GM13976 (cell line): ENCODE measurements at regions not wholly inside any gene's neighbourhood (a gene's known extent, or its start where the extent isn't known, plus 50 kb on each side); places are given as distances from the start of the nearest gene placed in this dataset.

Source experiments
- DNase-seq: peaks from one replicate; pipeline ENCODE4 v3.0.0; 2012; ENCODE audit warnings: low spot score
- CTCF ChIP-seq: IDR thresholded peaks from 2 replicates; pipeline ENCODE4 v1.5.1; 2012; ENCODE audit warnings: borderline replicate concordance, mild to moderate bottlenecking; ENCODE audit not compliant: insufficient read depth; ENCODE audit errors: extremely low read depth, missing control alignments, control extremely low read depth
- in situ Hi-C: fragments of 300-500 bp; cut with MboI; formaldehyde crosslinking; loops from one replicate; pipeline ENCODE4 v1.12.0; 2022; ENCODE audit warnings: low sequenced_read_pairs, mixed read lengths, inconsistent platforms; ENCODE audit not compliant: unreplicated experiment

- DNase-seq = no peak
- in situ Hi-C loops = no loop called here
- TF ChIP-seq CTCF = no peak
These were observed 172.9 kb upstream of the GLRA2 start for GRCh38 chrX:14356401-14356800.

GRCh38 chrX:14355556-14355955 lies 173.8 kb upstream of the GLRA2 start:
- no peak for DNase-seq
- in situ Hi-C loops = no loop called here
- no peak for TF ChIP-seq CTCF

- no peak for DNase-seq
- in situ Hi-C loops = no loop called here
- TF ChIP-seq CTCF = no peak
These were observed 174.8 kb upstream of the GLRA2 start for GRCh38 chrX:14354521-14354920.

- in situ Hi-C loops = no loop called here
- no peak for TF ChIP-seq CTCF
- no peak for DNase-seq
These were observed 176.8 kb upstream of the GLRA2 start for GRCh38 chrX:14352511-14352910.

GRCh38 chrX:14351611-14352303 lies 177.6 kb upstream of the GLRA2 start:
- TF ChIP-seq CTCF = no peak
- in situ Hi-C loops = no loop called here
- DNase-seq = no peak

- no peak for DNase-seq
- TF ChIP-seq CTCF = no peak
- in situ Hi-C loops = no loop called here
These were observed 181.8 kb upstream of the GLRA2 start for GRCh38 chrX:14347523-14347922.
